GM12875 (cell line): ENCODE measurements at regions not wholly inside any gene's neighbourhood (a gene's known extent, or its start where the extent isn't known, plus 50 kb on each side); places are given as distances from the start of the nearest gene placed in this dataset.

Experiments used
- H3K4me3 ChIP-seq: one replicate; pipeline ENCODE4 v1.5.1; 2011; ENCODE audit warnings: low read depth, low read length, control low read depth
- TF ChIP-seq, protein P1 (sequence below): IDR thresholded peaks from 2 replicates; pipeline ENCODE4 v1.5.1; 2011; ENCODE audit warnings: low read depth, mild to moderate bottlenecking, control low read depth, inconsistent platforms, low read length, moderate library complexity, borderline replicate concordance; ENCODE audit not compliant: insufficient read depth

DNA sequence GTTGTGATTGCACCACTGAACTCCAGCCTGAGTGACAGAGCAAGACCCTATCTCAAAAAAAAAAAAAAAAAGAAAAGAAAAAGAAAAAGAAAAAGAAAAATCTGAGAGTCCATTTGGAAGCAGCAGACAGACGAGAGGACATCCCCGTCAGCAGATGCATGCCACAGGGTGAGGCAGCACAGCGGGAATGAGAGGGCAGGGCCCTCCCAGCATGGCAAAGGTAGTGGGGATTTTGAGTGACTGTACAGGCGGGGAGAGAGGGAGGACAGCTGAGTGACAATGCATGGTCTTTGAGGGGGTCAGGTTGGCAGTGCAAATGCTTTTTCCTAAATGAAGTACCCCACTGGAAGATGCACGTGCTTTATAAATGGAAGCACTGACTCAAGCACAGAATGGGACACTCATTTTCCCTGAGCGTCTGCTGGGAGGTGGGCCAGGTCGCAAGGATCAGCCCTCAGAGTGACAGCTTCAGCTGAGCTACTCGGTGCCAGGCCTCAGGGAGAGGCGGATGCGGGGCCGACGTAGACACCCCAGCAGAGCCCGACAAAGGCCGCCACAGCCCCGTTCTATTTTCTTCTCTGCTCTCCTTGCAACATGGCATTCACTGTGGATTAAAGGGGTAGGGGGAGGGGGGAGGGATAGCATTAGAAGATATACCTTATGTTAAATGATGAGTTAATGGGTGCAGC, 113.5 kb downstream of the SHANK2 start:
- TF ChIP-seq, protein P1, sequence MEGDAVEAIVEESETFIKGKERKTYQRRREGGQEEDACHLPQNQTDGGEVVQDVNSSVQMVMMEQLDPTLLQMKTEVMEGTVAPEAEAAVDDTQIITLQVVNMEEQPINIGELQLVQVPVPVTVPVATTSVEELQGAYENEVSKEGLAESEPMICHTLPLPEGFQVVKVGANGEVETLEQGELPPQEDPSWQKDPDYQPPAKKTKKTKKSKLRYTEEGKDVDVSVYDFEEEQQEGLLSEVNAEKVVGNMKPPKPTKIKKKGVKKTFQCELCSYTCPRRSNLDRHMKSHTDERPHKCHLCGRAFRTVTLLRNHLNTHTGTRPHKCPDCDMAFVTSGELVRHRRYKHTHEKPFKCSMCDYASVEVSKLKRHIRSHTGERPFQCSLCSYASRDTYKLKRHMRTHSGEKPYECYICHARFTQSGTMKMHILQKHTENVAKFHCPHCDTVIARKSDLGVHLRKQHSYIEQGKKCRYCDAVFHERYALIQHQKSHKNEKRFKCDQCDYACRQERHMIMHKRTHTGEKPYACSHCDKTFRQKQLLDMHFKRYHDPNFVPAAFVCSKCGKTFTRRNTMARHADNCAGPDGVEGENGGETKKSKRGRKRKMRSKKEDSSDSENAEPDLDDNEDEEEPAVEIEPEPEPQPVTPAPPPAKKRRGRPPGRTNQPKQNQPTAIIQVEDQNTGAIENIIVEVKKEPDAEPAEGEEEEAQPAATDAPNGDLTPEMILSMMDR, result no peak
- no peak overlapping the region for H3K4me3 ChIP-seq

DNA sequence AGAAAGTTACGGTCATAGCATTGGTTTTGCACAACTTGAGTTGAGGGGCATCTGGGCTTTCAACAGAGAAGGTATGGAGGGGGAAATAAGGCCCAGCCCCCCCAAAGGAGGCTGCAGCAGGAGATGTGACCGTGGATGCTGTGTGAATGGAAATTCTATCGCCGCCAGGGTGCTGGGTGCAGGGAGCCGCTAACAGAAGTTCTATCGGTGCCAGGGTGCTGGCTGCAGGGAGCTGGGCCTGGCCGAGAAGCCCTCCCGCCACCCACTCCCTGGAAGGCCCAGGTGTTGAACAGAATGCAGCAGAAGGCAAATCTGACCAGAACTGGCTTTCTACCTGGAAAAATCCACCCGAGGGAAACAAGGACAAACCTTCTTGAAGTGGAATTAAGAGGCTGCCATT, 115.0 kb downstream of the SHANK2 start:
- no peak overlapping the region for H3K4me3 ChIP-seq
- TF ChIP-seq, protein P1, result no peak

DNA sequence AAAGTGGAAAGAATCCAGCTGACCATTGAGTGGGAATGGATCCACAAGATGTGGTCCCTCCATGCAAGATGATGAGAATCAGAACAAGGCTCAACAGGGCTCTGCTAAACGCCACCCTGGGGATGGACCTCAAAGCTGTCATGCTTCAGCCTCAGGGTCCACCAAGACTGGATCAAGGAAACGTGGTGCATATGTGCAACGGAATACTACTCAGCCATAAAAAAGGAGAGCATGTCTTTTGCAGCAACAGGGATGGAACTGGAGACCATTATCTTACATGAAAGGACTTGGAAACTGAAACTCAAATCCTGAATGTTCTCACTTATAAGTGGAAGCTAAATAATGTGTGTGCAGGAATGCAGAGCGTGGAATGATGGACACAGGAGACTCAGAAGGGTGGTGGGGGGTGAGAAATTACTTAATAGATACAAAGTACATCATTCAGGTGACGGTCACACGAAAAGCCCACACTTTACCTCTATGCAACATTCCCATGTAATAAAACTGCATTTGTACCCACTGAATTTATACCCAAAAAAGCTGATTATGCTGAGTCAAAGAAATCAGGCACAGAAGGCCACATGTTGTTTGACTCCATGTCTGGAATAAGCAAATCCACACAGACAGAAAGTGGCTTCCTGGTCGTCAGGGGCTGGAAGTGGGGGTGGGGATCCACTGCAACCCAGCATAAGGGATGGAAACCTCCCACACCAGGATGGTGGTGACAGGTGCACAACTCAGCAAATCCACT, 116.1 kb downstream of the SHANK2 start:
- H3K4me3 ChIP-seq, result no peak overlapping the region
- TF ChIP-seq, protein P1, result no peak

DNA sequence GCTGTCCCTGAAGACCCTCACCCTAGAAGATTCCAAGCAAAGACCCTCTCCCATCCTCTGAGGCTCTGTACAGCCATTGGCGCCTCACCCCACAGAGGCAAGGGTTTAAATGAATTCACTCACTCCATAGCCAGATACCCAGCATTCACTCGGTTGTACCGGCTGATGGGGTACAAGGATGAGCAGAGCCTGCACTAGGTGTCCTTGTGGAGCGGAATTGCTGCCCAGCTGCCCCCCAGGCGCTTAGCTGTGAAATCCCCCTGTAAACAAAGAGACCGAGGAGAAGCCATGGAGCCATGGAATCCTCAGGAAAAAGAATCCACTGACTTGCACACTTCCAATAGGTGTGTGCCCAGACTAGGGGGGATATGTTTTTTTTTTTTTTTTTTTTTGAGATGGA, 117.3 kb downstream of the SHANK2 start:
- TF ChIP-seq, protein P1, result no peak

DNA sequence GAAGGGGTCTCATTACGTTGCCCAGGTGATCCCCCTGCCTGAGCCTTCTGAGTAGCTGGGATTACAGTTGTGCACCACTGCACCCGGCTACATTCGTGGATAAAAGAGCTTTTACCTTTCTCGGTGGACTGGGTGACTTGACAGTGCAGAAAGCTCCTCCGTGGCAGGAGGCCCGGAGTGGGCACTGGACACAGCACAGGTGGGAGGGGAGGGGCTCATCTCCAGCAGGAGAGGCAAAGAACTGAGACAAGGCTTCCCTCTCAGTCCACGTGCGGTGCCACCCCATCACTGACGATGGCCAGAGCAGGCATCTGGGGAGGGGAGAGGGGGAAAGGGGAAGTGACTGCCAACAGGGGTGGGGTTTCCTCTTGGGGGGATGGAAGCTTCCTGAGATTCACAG, 118.4 kb downstream of the SHANK2 start:
- TF ChIP-seq, protein P1, result no peak
- no peak overlapping the region for H3K4me3 ChIP-seq

More for the DNA sequence above, 117.3 kb downstream of the SHANK2 start:
- no peak overlapping the region for H3K4me3 ChIP-seq

DNA sequence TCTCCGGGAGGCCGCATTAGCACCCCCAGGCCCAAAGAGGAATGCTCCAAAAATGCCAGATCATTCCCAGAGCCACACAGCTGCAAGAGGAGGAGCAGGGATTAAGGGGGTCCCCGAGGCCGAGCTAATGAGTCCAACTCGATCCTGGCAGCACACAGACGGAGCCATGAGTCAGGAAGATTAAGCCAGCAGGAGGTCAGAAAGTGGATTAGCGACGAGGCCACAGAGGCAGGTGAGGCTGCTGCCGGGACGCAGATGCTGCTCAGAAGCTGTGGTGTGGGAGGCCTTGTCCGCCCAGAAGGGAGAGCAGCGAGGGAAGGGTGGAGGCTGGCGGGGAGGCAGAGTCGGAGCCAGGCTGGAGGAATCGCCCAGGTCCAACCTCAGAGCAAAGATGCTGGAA, 120.5 kb downstream of the SHANK2 start:
- TF ChIP-seq, protein P1, result no peak
- H3K4me3 ChIP-seq, result no peak overlapping the region

DNA sequence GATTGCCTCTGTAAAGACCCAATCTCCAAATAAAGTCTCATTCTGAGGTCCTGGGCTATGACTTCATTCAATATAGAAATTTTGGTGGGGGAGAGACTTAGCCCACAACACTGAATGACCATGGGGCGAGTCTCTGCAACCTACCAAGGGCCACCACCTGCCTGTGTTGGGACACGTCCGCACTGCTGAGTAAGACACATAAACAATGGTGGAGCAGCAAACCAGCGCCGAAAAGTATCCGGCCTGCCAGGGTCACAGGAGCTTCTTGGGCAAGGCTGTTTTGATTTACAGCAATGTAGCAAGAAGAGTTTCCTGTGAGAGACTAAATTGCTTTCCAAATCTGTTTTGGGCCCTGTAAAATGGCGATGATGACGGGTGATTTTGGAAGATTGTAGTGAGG, 122.3 kb downstream of the SHANK2 start:
- no peak overlapping the region for H3K4me3 ChIP-seq
- TF ChIP-seq, protein P1, result no peak
